Ectodermal cell (in vitro differentiated cells): ENCODE measurements at regions not wholly inside any gene's neighbourhood (a gene's known extent, or its start where the extent isn't known, plus 50 kb on each side); places are given as distances from the start of the nearest gene placed in this dataset.
"Not testable (repeated sequence)": the region's sequence is repeated elsewhere in the genome, so short reads cannot be mapped to it uniquely, and the experiment has no call there.

Experiments used
- H3K27ac ChIP-seq: 2 replicates; pipeline ENCODE4 v1.7.0; 2013; ENCODE audit warnings: mild to moderate bottlenecking, low read depth, low read length; ENCODE audit not compliant: insufficient read depth, poor library complexity, severe bottlenecking
- H3K27me3 ChIP-seq: 2 replicates; pipeline ENCODE4 v1.7.0; 2013; ENCODE audit warnings: mild to moderate bottlenecking, low read length; ENCODE audit not compliant: insufficient read depth, control insufficient read depth, poor library complexity, severe bottlenecking
- H3K36me3 ChIP-seq: one replicate; pipeline ENCODE4 v1.7.0; 2013; ENCODE audit warnings: low read length; ENCODE audit not compliant: control insufficient read depth, insufficient read depth
- H3K4me1 ChIP-seq: one replicate; pipeline ENCODE4 v1.7.0; 2013; ENCODE audit warnings: low read length; ENCODE audit not compliant: control insufficient read depth, insufficient read depth
- H3K4me3 ChIP-seq: 2 replicates; pipeline ENCODE4 v1.7.0; 2013; ENCODE audit warnings: low read depth, low read length, control low read depth; ENCODE audit not compliant: insufficient read depth
- H3K9me3 ChIP-seq: 2 replicates; pipeline ENCODE4 v1.7.0; 2013; ENCODE audit warnings: mild to moderate bottlenecking, low read length, moderate library complexity; ENCODE audit not compliant: control insufficient read depth
- WGBS, 2 experiments: methylation state at CpG; one replicate each; pipeline ENCODE4 v1.1.7; 2013; ENCODE audit warnings: missing lambda C conversion rate in 2 of 2; 5-methylcytosine and 5-hydroxymethylcytosine counted together

GRCh38 chr11:128157423-128158298, 429.7 kb downstream of the ETS1 start:
- Histone ChIP-seq H3K27me3 (no peaks in the 10 kb centered on the region), H3K36me3 (no peaks in the 10 kb centered on the region), H3K4me1 (no peaks in the 10 kb centered on the region), H3K27ac (no peak overlapping the region), H3K4me3 (no peak overlapping the region), H3K9me3 (no peaks in the 10 kb centered on the region)
- WGBS, 2 experiments = 2 to 9% methylated on average over 3 of the region's 5 CpGs

GRCh38 chr11:128156486-128156885, 430.9 kb downstream of the ETS1 start:
- Histone ChIP-seq H3K27ac (no peak overlapping the region), H3K4me1 (no peaks in the 10 kb centered on the region), H3K9me3 (no peaks in the 10 kb centered on the region), H3K4me3 (no peak overlapping the region), H3K27me3 (no peaks in the 10 kb centered on the region), H3K36me3 (no peaks in the 10 kb centered on the region)
- 82 to 94% methylated on average over 3 of the region's 3 CpGs for WGBS, 2 experiments

- no peak overlapping the region for H3K4me3 ChIP-seq
- 93 to 94% methylated on average over 1 to 2 of the region's 2 CpGs for WGBS, 2 experiments
- H3K4me1 ChIP-seq = no peaks in the 10 kb centered on the region
- no peaks in the 10 kb centered on the region for H3K9me3 ChIP-seq
- no peaks in the 10 kb centered on the region for H3K27me3 ChIP-seq
- H3K27ac ChIP-seq = no peak overlapping the region
- no peaks in the 10 kb centered on the region for H3K36me3 ChIP-seq
These were observed 431.8 kb downstream of the ETS1 start for GRCh38 chr11:128155590-128155989.

- Histone ChIP-seq H3K27me3 (no peaks in the 10 kb centered on the region), H3K9me3 (no peaks in the 10 kb centered on the region), H3K4me1 (no peaks in the 10 kb centered on the region), H3K4me3 (no peak overlapping the region), H3K36me3 (no peaks in the 10 kb centered on the region), H3K27ac (no peak overlapping the region)
- WGBS, 2 experiments = 92 to 94% methylated on average over 4 of the region's 4 CpGs
These were observed 433.7 kb downstream of the ETS1 start for GRCh38 chr11:128153697-128154048.

GRCh38 chr11:128152796-128153696, 434.3 kb downstream of the ETS1 start:
- Histone ChIP-seq H3K36me3 (no peaks in the 10 kb centered on the region), H3K4me3 (no peak overlapping the region), H3K4me1 (no peaks in the 10 kb centered on the region), H3K27ac (no peak overlapping the region), H3K9me3 (no peaks in the 10 kb centered on the region), H3K27me3 (no peaks in the 10 kb centered on the region)
- 91 to 92% methylated on average over 6 of the region's 6 CpGs for WGBS, 2 experiments

- Histone ChIP-seq H3K27ac (no peak overlapping the region), H3K9me3 (no peaks in the 10 kb centered on the region), H3K27me3 (no peaks in the 10 kb centered on the region), H3K4me1 (no peaks in the 10 kb centered on the region), H3K4me3 (no peak overlapping the region), H3K36me3 (no peaks in the 10 kb centered on the region)
These were observed 435.6 kb downstream of the ETS1 start for GRCh38 chr11:128151780-128152179.

- Histone ChIP-seq H3K4me1 (no peaks in the 10 kb centered on the region), H3K9me3 (no peaks in the 10 kb centered on the region), H3K4me3 (no peak overlapping the region), H3K27ac (no peak overlapping the region), H3K36me3 (no peaks in the 10 kb centered on the region), H3K27me3 (no peaks in the 10 kb centered on the region)
- WGBS, 2 experiments = 88 to 96% methylated on average over 2 of the region's 2 CpGs
These were observed 436.0 kb downstream of the ETS1 start for GRCh38 chr11:128151338-128151737.

GRCh38 chr11:128148208-128148607, 439.1 kb downstream of the ETS1 start:
- H3K4me1 ChIP-seq = no peaks in the 10 kb centered on the region
- WGBS, 2 experiments = 88 to 95% methylated on average over 6 of the region's 6 CpGs
- no peak overlapping the region for H3K4me3 ChIP-seq
- no peak overlapping the region for H3K27ac ChIP-seq
- no peaks in the 10 kb centered on the region for H3K27me3 ChIP-seq
- no peaks in the 10 kb centered on the region for H3K36me3 ChIP-seq
- H3K9me3 ChIP-seq = no peaks in the 10 kb centered on the region

GRCh38 chr11:128146926-128147605, 440.3 kb downstream of the ETS1 start:
- Histone ChIP-seq H3K27ac (no peak overlapping the region), H3K9me3 (no peaks in the 10 kb centered on the region), H3K4me1 (no peaks in the 10 kb centered on the region), H3K27me3 (no peaks in the 10 kb centered on the region), H3K4me3 (no peak overlapping the region), H3K36me3 (no peaks in the 10 kb centered on the region)
- 91 to 95% methylated on average over 5 of the region's 5 CpGs for WGBS, 2 experiments

- H3K4me3 ChIP-seq, H3K27me3 ChIP-seq, H3K27ac ChIP-seq, H3K9me3 ChIP-seq, H3K36me3 ChIP-seq, H3K4me1 ChIP-seq: not testable (repeated sequence)
- WGBS, 2 experiments = 92 to 95% methylated on average over 5 to 6 of the region's 6 CpGs
These were observed 447.1 kb downstream of the ETS1 start for GRCh38 chr11:128140293-128140692.
